K562 (cell line): ENCODE measurements at regions not wholly inside any gene's neighbourhood (a gene's known extent, or its start where the extent isn't known, plus 50 kb on each side); places are given as distances from the start of the nearest gene placed in this dataset.

ENCODE experiments used
- AFF4 ChIP-seq: sonication (generic); formaldehyde crosslinking; IDR thresholded peaks from 2 replicates; pipeline ENCODE4 v1.8.0; 2023; ENCODE audit warnings: mild to moderate bottlenecking, missing genetic modification reagents
- CREB3 ChIP-seq: fragments of 450-650 bp; conservative IDR thresholded peaks from 2 replicates; pipeline ENCODE4 v1.6.1; 2016; ENCODE audit warnings: missing genetic modification characterization, low read depth, mild to moderate bottlenecking, missing compliant biosample characterization, moderate library complexity
- E2F4 ChIP-seq: sonication (generic); formaldehyde crosslinking; IDR thresholded peaks from 2 replicates; pipeline ENCODE4 v1.8.0; 2022; ENCODE audit warnings: mild to moderate bottlenecking, low read depth, missing genetic modification reagents
- EP400 ChIP-seq: fragments of 450-650 bp; IDR thresholded peaks from 2 replicates; pipeline ENCODE4 v1.6.1; 2017; ENCODE audit warnings: antibody characterized with exemption, mild to moderate bottlenecking, moderate library complexity
- MXI1 ChIP-seq: IDR thresholded peaks from 2 replicates; pipeline ENCODE4 v1.6.1; 2011; ENCODE audit warnings: low read depth, mild to moderate bottlenecking, improper control_type of control experiment, low read length
- NR0B1 ChIP-seq: fragments of 450-650 bp; IDR thresholded peaks from one replicate; pipeline ENCODE4 v1.6.1; 2018; ENCODE audit warnings: mild to moderate bottlenecking, moderate library complexity; ENCODE audit not compliant: partially characterized antibody
- NRF1 ChIP-seq, 2 experiments: fragments of 450-650 bp; IDR thresholded peaks in 1 of 2; conservative IDR thresholded peaks in 1 of 2; 2 replicates each; pipeline ENCODE4 v1.6.1; 2014; ENCODE audit warnings: mild to moderate bottlenecking in 2 of 2
- RUNX1 ChIP-seq: sonication (generic); IDR thresholded peaks from 2 replicates; pipeline ENCODE4 v1.6.1; 2016; ENCODE audit warnings: antibody characterized with exemption, low read depth
- SP2 ChIP-seq: IDR thresholded peaks from 2 replicates; pipeline ENCODE4 v1.6.1; 2011; ENCODE audit warnings: mild to moderate bottlenecking, low read depth, low read length, moderate library complexity; ENCODE audit not compliant: poor library complexity, severe bottlenecking; ENCODE audit errors: extremely low read depth
- ZNF124 ChIP-seq: sonication (generic); formaldehyde crosslinking; IDR thresholded peaks from 2 replicates; pipeline ENCODE4 v1.8.1; 2022; ENCODE audit warnings: missing genetic modification reagents
- ZNF584 ChIP-seq: fragments of 200-800 bp; sonication (Bioruptor generic); IDR thresholded peaks from 2 replicates; pipeline ENCODE4 v1.6.1; 2016; ENCODE audit warnings: low read depth, mild to moderate bottlenecking, missing genetic modification characterization, missing compliant biosample characterization
- ZNF639 ChIP-seq, 2 experiments: fragments of 200-800 bp in 1 of 2; sonication (Bioruptor generic) in 1 of 2; sonication (generic) in 1 of 2; formaldehyde crosslinking in 1 of 2; IDR thresholded peaks in 1 of 2; conservative IDR thresholded peaks in 1 of 2; 2 replicates each; pipeline versions ENCODE4 v1.5.0 to v1.6.1; 2016 to 2020; ENCODE audit warnings: missing compliant biosample characterization in 1 of 2, missing genetic modification characterization in 1 of 2, missing genetic modification reagents in 1 of 2
- ZNF707 ChIP-seq: fragments of 250-450 bp; sonication (Bioruptor Pico); conservative IDR thresholded peaks from 2 replicates; pipeline ENCODE4 v1.8.0; 2022; ENCODE audit warnings: inconsistent platforms, mild to moderate bottlenecking, moderate library complexity

GRCh38 chr2:226378753-226379705 is 420.6 kb downstream of the IRS1 start (continued):
- TF ChIP-seq E2F4 (CRISPR knock-in tag) = no peak
- TF ChIP-seq ZNF707 (CRISPR knock-in tag) = no peak
- no peak for TF ChIP-seq SP2
- no peak for TF ChIP-seq NR0B1
- TF ChIP-seq NRF1 (conservative IDR thresholded peaks at IDR 0.05 in 1 of 2, IDR thresholded peaks at IDR 0.05 in 1 of 2) = no peak
- TF ChIP-seq ZNF124 = no peak
- no peak for TF ChIP-seq MXI1
- no peak for TF ChIP-seq ZNF584 (CRISPR knock-in tag)
- no peak for TF ChIP-seq RUNX1
- TF ChIP-seq AFF4 (CRISPR knock-in tag) = no peak
- TF ChIP-seq EP400 = no peak
- TF ChIP-seq CREB3 (tag) = no peak
- TF ChIP-seq ZNF639 (CRISPR knock-in tag; conservative IDR thresholded peaks at IDR 0.05 in 1 of 2, IDR thresholded peaks at IDR 0.05 in 1 of 2) = no peak
